Hippocampal formation (tissue), 2 donors: ENCODE measurements at regions not wholly inside any gene's neighbourhood (a gene's known extent, or its start where the extent isn't known, plus 50 kb on each side); places are given as distances from the start of the nearest gene placed in this dataset.

Experiments
- DNase-seq, 2 donors: peaks; one replicate each; lab custom pipeline; 2025; lab: John Stamatoyannopoulos, UW

- DNase-seq = no peak
Measured at GRCh38 chr21:41671859-41672542, 94.9 kb downstream of the RIPK4 start.

- DNase-seq = no peak
Measured at GRCh38 chr21:41671212-41671762, 95.6 kb downstream of the RIPK4 start.

- DNase-seq = no peak
Measured at GRCh38 chr21:41670056-41670805, 96.6 kb downstream of the RIPK4 start.

GRCh38 chr21:41669533-41669830, 97.4 kb downstream of the RIPK4 start:
- DNase-seq = no peak

- DNase-seq = no peak
Measured at GRCh38 chr21:41668686-41669532, 97.9 kb downstream of the RIPK4 start.

- DNase-seq = no peak
Measured at GRCh38 chr21:41668051-41668541, 98.8 kb downstream of the RIPK4 start.

GRCh38 chr21:41667136-41667535, 99.7 kb downstream of the RIPK4 start:
- DNase-seq = no peak

GRCh38 chr21:41666641-41667081, 100.2 kb downstream of the RIPK4 start:
- no peak for DNase-seq

GRCh38 chr21:41665766-41666595, 100.9 kb downstream of the RIPK4 start:
- no peak for DNase-seq

GRCh38 chr21:41664881-41665765, 101.7 kb downstream of the RIPK4 start:
- no peak for DNase-seq

GRCh38 chr21:41663805-41664788, 102.8 kb downstream of the RIPK4 start:
- no peak for DNase-seq

GRCh38 chr21:41662761-41663160, 104.1 kb downstream of the RIPK4 start:
- no peak for DNase-seq

- DNase-seq = no peak
Measured at GRCh38 chr21:41662161-41662560, 104.7 kb downstream of the RIPK4 start.

GRCh38 chr21:41660748-41661147, 106.1 kb downstream of the RIPK4 start:
- DNase-seq = no peak

GRCh38 chr21:41659791-41660560, 106.9 kb downstream of the RIPK4 start:
- no peak for DNase-seq

- no peak for DNase-seq
Measured at GRCh38 chr21:41656946-41657525, 109.8 kb downstream of the RIPK4 start.

- DNase-seq = no peak
Measured at GRCh38 chr21:41655259-41655658, 111.6 kb downstream of the RIPK4 start.

- DNase-seq = no peak
Measured at GRCh38 chr21:41653954-41654491, 112.8 kb downstream of the RIPK4 start.
